Astrocyte (in vitro differentiated cells and primary cell): ENCODE measurements at regions not wholly inside any gene's neighbourhood (a gene's known extent, or its start where the extent isn't known, plus 50 kb on each side); places are given as distances from the start of the nearest gene placed in this dataset.

Experiments used
- EZH2 ChIP-seq: IDR thresholded peaks from 2 replicates; pipeline ENCODE4 v1.6.1; 2012; ENCODE audit warnings: mild to moderate bottlenecking, low read length, inconsistent platforms; ENCODE audit not compliant: insufficient read depth
- TF ChIP-seq, protein P1 (sequence below): IDR thresholded peaks from 2 replicates; pipeline ENCODE4 v1.5.1; 2011; ENCODE audit warnings: low read depth, mild to moderate bottlenecking, inconsistent platforms, low read length, moderate library complexity; ENCODE audit not compliant: insufficient read depth

- TF ChIP-seq, protein P1, sequence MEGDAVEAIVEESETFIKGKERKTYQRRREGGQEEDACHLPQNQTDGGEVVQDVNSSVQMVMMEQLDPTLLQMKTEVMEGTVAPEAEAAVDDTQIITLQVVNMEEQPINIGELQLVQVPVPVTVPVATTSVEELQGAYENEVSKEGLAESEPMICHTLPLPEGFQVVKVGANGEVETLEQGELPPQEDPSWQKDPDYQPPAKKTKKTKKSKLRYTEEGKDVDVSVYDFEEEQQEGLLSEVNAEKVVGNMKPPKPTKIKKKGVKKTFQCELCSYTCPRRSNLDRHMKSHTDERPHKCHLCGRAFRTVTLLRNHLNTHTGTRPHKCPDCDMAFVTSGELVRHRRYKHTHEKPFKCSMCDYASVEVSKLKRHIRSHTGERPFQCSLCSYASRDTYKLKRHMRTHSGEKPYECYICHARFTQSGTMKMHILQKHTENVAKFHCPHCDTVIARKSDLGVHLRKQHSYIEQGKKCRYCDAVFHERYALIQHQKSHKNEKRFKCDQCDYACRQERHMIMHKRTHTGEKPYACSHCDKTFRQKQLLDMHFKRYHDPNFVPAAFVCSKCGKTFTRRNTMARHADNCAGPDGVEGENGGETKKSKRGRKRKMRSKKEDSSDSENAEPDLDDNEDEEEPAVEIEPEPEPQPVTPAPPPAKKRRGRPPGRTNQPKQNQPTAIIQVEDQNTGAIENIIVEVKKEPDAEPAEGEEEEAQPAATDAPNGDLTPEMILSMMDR, result no peak
- no peak for TF ChIP-seq EZH2
These were observed 548.9 kb downstream of the ARAP2 start for GRCh38 chr4:35695421-35695820.
